Vagina (tissue), 2 donors: ENCODE measurements at regions not wholly inside any gene's neighbourhood (a gene's known extent, or its start where the extent isn't known, plus 50 kb on each side); places are given as distances from the start of the nearest gene placed in this dataset.

ENCODE experiments used
- CTCF ChIP-seq, 3 experiments: fragments of 450-650 bp in 2 of 3; fragments of 200-600 bp in 1 of 3; sonication (generic) in 1 of 3; IDR thresholded peaks; one replicate each; pipeline ENCODE4 v1.5.1; 2017 to 2019; ENCODE audit warnings: antibody characterized with exemption in 3 of 3, mild to moderate bottlenecking in 2 of 3, moderate library complexity in 2 of 3
- POLR2A ChIP-seq, 2 donors: fragments of 450-650 bp; IDR thresholded peaks; one replicate each; pipeline ENCODE4 v1.6.1; 2017; ENCODE audit warnings: antibody characterized with exemption in 2 of 2, mild to moderate bottlenecking in 2 of 2, moderate library complexity in 2 of 2
- POLR2AphosphoS5 ChIP-seq, 2 donors: sonication (generic); formaldehyde crosslinking; IDR thresholded peaks; one replicate each; pipeline ENCODE4 v1.9.0; 2017; ENCODE audit warnings: antibody characterized with exemption in 2 of 2, mild to moderate bottlenecking in 2 of 2, low read depth in 1 of 2; ENCODE audit not compliant: insufficient read depth in 1 of 2

GRCh38 chr5:71836559-71837112 lies 117.6 kb downstream of the CARTPT start:
- TF ChIP-seq CTCF (IDR thresholded peaks at IDR 0.05), result no peak
- no peak for TF ChIP-seq POLR2A (IDR thresholded peaks at IDR 0.05)
- no peak for TF ChIP-seq POLR2AphosphoS5 (IDR thresholded peaks at IDR 0.05; ENCODE audit: insufficient read depth in 1 of 2, low read depth in 1 of 2)
